OCI-LY3 (cell line): ENCODE measurements at regions not wholly inside any gene's neighbourhood (a gene's known extent, or its start where the extent isn't known, plus 50 kb on each side); places are given as distances from the start of the nearest gene placed in this dataset.

Experiments used
- EZH2phosphoT487 ChIP-seq: fragments of 200-600 bp; shearing (Covaris generic); IDR thresholded peaks from 2 replicates; pipeline ENCODE4 v1.6.1; 2018; ENCODE audit warnings: antibody characterized with exemption, mixed run types, low read depth
- TF ChIP-seq, protein P1 (sequence below): fragments of 200-600, 300-600 bp; sonication (generic); IDR thresholded peaks from 2 replicates; pipeline ENCODE4 v1.5.1; 2014; ENCODE audit warnings: antibody characterized with exemption, low read length, low read depth

GRCh38 chr3:157914882-157915281 is 191.3 kb downstream of the SHOX2 start:
- TF ChIP-seq, protein P1, sequence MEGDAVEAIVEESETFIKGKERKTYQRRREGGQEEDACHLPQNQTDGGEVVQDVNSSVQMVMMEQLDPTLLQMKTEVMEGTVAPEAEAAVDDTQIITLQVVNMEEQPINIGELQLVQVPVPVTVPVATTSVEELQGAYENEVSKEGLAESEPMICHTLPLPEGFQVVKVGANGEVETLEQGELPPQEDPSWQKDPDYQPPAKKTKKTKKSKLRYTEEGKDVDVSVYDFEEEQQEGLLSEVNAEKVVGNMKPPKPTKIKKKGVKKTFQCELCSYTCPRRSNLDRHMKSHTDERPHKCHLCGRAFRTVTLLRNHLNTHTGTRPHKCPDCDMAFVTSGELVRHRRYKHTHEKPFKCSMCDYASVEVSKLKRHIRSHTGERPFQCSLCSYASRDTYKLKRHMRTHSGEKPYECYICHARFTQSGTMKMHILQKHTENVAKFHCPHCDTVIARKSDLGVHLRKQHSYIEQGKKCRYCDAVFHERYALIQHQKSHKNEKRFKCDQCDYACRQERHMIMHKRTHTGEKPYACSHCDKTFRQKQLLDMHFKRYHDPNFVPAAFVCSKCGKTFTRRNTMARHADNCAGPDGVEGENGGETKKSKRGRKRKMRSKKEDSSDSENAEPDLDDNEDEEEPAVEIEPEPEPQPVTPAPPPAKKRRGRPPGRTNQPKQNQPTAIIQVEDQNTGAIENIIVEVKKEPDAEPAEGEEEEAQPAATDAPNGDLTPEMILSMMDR, result no peak
- TF ChIP-seq EZH2phosphoT487, result no peak
